Astrocyte (in vitro differentiated cells and primary cell): ENCODE measurements at regions not wholly inside any gene's neighbourhood (a gene's known extent, or its start where the extent isn't known, plus 50 kb on each side); places are given as distances from the start of the nearest gene placed in this dataset.

Experiments
- DNase-seq: peaks from one replicate; pipeline ENCODE4 v3.0.0-alpha.2; 2010; ENCODE audit warnings: low read depth
- FAIRE-seq: peaks from 2 replicates; lab custom pipeline; 2011; peaks lifted over from hg19 to GRCh38; lab: Jason Lieb, UNC
- H2AFZ ChIP-seq: 2 replicates; pipeline ENCODE4 v1.6.0; 2012; ENCODE audit warnings: low read depth, low read length, inconsistent platforms
- H3K27ac ChIP-seq: 2 replicates; pipeline ENCODE4 v1.5.1; 2011; ENCODE audit warnings: low read depth, low read length, inconsistent platforms
- H3K27me3 ChIP-seq: 2 replicates; pipeline ENCODE4 v1.6.0; 2011; ENCODE audit warnings: low read length, inconsistent platforms; ENCODE audit not compliant: insufficient read depth
- H3K36me3 ChIP-seq: 2 replicates; pipeline ENCODE4 v1.5.1; 2011; ENCODE audit warnings: low read length, inconsistent platforms; ENCODE audit not compliant: insufficient read depth
- H3K4me1 ChIP-seq: 2 replicates; pipeline ENCODE4 v1.5.1; 2011; ENCODE audit warnings: low read length, inconsistent platforms; ENCODE audit not compliant: insufficient read depth
- H3K4me2 ChIP-seq: 2 replicates; pipeline ENCODE4 v1.6.0; 2012; ENCODE audit warnings: low read length, inconsistent platforms
- H3K4me3 ChIP-seq: 2 replicates; pipeline ENCODE4 v1.5.1; 2011; ENCODE audit warnings: low read depth, mild to moderate bottlenecking, low read length, inconsistent platforms; ENCODE audit not compliant: insufficient read depth
- H3K79me2 ChIP-seq: 2 replicates; pipeline ENCODE4 v1.6.0; 2012; ENCODE audit warnings: mild to moderate bottlenecking, low read length, inconsistent platforms; ENCODE audit not compliant: insufficient read depth
- H3K9ac ChIP-seq: 2 replicates; pipeline ENCODE4 v1.6.0; 2012; ENCODE audit warnings: mild to moderate bottlenecking, low read length, inconsistent platforms
- H3K9me3 ChIP-seq: 2 replicates; pipeline ENCODE4 v1.5.1; 2012; ENCODE audit warnings: low read depth, mild to moderate bottlenecking, low read length, inconsistent platforms; ENCODE audit not compliant: insufficient read depth
- H4K20me1 ChIP-seq: 2 replicates; pipeline ENCODE4 v1.6.0; 2012; ENCODE audit warnings: low read length, inconsistent platforms; ENCODE audit not compliant: insufficient read depth
- H3K27ac Mint-ChIP-seq: one replicate; pipeline ENCODE4 v1.8.0; 2021; ENCODE audit warnings: mild to moderate bottlenecking, mixed read lengths; ENCODE audit not compliant: unreplicated experiment
- H3K27me3 Mint-ChIP-seq: one replicate; pipeline ENCODE4 v1.8.0; 2021; ENCODE audit warnings: low read depth, mixed read lengths; ENCODE audit not compliant: unreplicated experiment
- H3K36me3 Mint-ChIP-seq: one replicate; pipeline ENCODE4 v1.8.0; 2021; ENCODE audit warnings: low read depth, mixed read lengths; ENCODE audit not compliant: unreplicated experiment
- H3K4me1 Mint-ChIP-seq: one replicate; pipeline ENCODE4 v1.8.0; 2021; ENCODE audit warnings: low read depth, mixed read lengths; ENCODE audit not compliant: unreplicated experiment
- H3K4me3 Mint-ChIP-seq: one replicate; pipeline ENCODE4 v1.8.0; 2021; ENCODE audit warnings: mild to moderate bottlenecking, moderate library complexity, mixed read lengths; ENCODE audit not compliant: unreplicated experiment
- H3K9me3 Mint-ChIP-seq: one replicate; pipeline ENCODE4 v1.8.0; 2021; ENCODE audit warnings: mild to moderate bottlenecking, mixed read lengths; ENCODE audit not compliant: unreplicated experiment
- CTCF ChIP-seq: IDR thresholded peaks from 2 replicates; pipeline ENCODE4 v1.5.1; 2011; ENCODE audit warnings: low read depth, mild to moderate bottlenecking, inconsistent platforms, low read length, moderate library complexity; ENCODE audit not compliant: insufficient read depth
- EZH2 ChIP-seq: IDR thresholded peaks from 2 replicates; pipeline ENCODE4 v1.6.1; 2012; ENCODE audit warnings: mild to moderate bottlenecking, low read length, inconsistent platforms; ENCODE audit not compliant: insufficient read depth

- H3K36me3 Mint-ChIP-seq, result no peaks in the 10 kb centered on the region
- FAIRE-seq, result no peak
Observed at GRCh38 chr9:8062459-8062858, 262.9 kb upstream of the DMAC1 start.

GRCh38 chr9:8053501-8053900 lies 253.9 kb upstream of the DMAC1 start:
- H3K79me2 ChIP-seq, result no peaks in the 10 kb centered on the region
- no peak for DNase-seq

More at GRCh38 chr9:8062459-8062858, 262.9 kb upstream of the DMAC1 start:
- H3K4me1 ChIP-seq, result no peaks in the 10 kb centered on the region
- no peak overlapping the region for H2AFZ ChIP-seq
- no peak overlapping the region for H3K9ac ChIP-seq
- no peaks in the 10 kb centered on the region for H3K79me2 ChIP-seq
- no peaks in the 10 kb centered on the region for H4K20me1 ChIP-seq
- no peak for TF ChIP-seq EZH2
- no peak for TF ChIP-seq CTCF
- no peaks in the 10 kb centered on the region for H3K36me3 ChIP-seq
- Mint-ChIP-seq H3K4me1 (no peaks in the 10 kb centered on the region), H3K27me3 (no peaks in the 10 kb centered on the region), H3K4me3 (no peak overlapping the region), H3K27ac (no peak overlapping the region), H3K9me3 (no peaks in the 10 kb centered on the region)
- no peak for DNase-seq
- no peaks in the 10 kb centered on the region for H3K27me3 ChIP-seq
- no peak overlapping the region for H3K4me3 ChIP-seq
- H3K9me3 ChIP-seq, result no peaks in the 10 kb centered on the region
- no peak overlapping the region for H3K27ac ChIP-seq
- H3K4me2 ChIP-seq, result no peak overlapping the region

More at GRCh38 chr9:8053501-8053900, 253.9 kb upstream of the DMAC1 start:
- Mint-ChIP-seq H3K9me3 (peaks cover 6% of the 10 kb centered on the region), H3K4me1 (no peaks in the 10 kb centered on the region), H3K27me3 (no peaks in the 10 kb centered on the region), H3K4me3 (no peak overlapping the region), H3K36me3 (no peaks in the 10 kb centered on the region), H3K27ac (no peak overlapping the region)
- Histone ChIP-seq H2AFZ (no peak overlapping the region), H3K27ac (no peak overlapping the region), H3K4me1 (no peaks in the 10 kb centered on the region), H3K4me3 (no peak overlapping the region), H3K4me2 (no peak overlapping the region), H4K20me1 (no peaks in the 10 kb centered on the region), H3K9me3 (no peaks in the 10 kb centered on the region), H3K9ac (no peak overlapping the region), H3K36me3 (no peaks in the 10 kb centered on the region), H3K27me3 (no peaks in the 10 kb centered on the region)
- FAIRE-seq, result no peak
- TF ChIP-seq CTCF (no peak), EZH2 (no peak)
